Ishikawa (cell line): ENCODE measurements at regions not wholly inside any gene's neighbourhood (a gene's known extent, or its start where the extent isn't known, plus 50 kb on each side); places are given as distances from the start of the nearest gene placed in this dataset.

Source experiments
- EP300 ChIP-seq: IDR thresholded peaks from 2 replicates; pipeline ENCODE4 v1.6.1; 2012; ENCODE audit warnings: borderline replicate concordance
- MAX ChIP-seq: IDR thresholded peaks from 2 replicates; pipeline ENCODE4 v1.6.1; 2012
- RAD21 ChIP-seq: IDR thresholded peaks from 2 replicates; pipeline ENCODE4 v1.6.1; 2012; ENCODE audit warnings: low read depth
- TEAD4 ChIP-seq: IDR thresholded peaks from 2 replicates; pipeline ENCODE4 v1.6.1; 2012

DNA sequence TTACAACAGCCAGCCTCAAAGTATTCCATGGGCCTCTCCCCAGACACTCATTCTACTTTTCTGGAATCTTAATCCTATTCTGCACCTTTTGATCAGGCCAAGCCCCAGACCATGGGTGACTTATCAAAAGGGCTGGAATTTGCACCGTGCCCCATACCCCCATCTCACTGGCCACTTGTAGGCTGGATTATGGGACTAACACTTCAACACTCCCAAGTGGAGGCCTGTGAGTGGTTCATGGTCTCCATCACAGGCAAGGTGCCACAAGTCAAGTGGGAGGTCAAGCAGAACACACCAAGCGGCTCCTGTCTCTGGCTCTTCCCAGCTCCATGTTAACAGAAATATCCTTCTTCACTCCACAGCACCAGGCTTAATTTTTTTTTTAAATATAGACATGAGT lies 212.3 kb upstream of the HEY2 start:
- TF ChIP-seq RAD21 (no peak), MAX (no peak), EP300 (no peak), TEAD4 (no peak)
